ENCODE measurements at regions not wholly inside any gene's neighbourhood (a gene's known extent, or its start where the extent isn't known, plus 50 kb on each side); places are given as distances from the start of the nearest gene placed in this dataset.
A peak's percentile ranks its signal among the peaks of the same experiment; 100 is the strongest.

DNA sequence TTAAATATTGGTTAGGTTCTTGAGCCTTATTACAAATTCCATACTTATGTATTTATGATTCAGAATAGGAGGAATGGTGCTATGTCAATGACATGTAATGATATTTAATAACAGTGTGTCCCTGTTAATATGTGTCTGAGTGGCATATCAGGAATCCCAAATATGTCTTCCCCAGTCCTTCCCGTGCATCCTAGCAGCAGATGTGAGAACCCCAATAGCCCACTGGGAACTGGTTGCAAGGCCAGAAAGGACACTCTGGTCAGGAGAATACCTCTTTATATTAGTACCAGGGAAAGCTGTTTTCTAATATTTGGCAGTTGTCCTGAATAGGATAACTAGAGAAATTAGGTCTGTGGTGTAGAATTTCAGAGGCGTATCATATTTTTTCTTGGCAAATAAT lies 159.1 kb upstream of the PDE7B start:
- H3K4me3 ChIP-seq = no peak overlapping the region
- FAIRE-seq (no peak), DNase-seq (ENCODE audit: low read depth in 1 of 2, low spot score in 1 of 2) (no peak), ATAC-seq (no peak)
- peaks cover 10% of the 10 kb centered on the region; the same call in 2 of the 3 replicates for H3K4me1 ChIP-seq
- no peak overlapping the region for H3K27ac ChIP-seq
- no peak overlapping the region for H3K4me2 ChIP-seq
- ChIA-PET POLR2A (no interaction called here), CTCF (no interaction called here)
- WGBS (ENCODE audit: missing lambda C conversion rate) = 68% methylated on average over 2 of the region's 2 CpGs
- TF ChIP-seq NFE2L2 (conservative IDR thresholded peaks at IDR 0.05; ENCODE audit: low read length) = no peak
- TF ChIP-seq CHD2 (IDR thresholded peaks at IDR 0.05; ENCODE audit: low read length, partially characterized antibody) = no peak
- no peak for TF ChIP-seq HDAC2 (IDR thresholded peaks at IDR 0.05)
- TF ChIP-seq, protein P1, sequence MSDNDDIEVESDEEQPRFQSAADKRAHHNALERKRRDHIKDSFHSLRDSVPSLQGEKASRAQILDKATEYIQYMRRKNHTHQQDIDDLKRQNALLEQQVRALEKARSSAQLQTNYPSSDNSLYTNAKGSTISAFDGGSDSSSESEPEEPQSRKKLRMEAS (IDR thresholded peaks at IDR 0.05) = no peak
- TF ChIP-seq NPAS2 (CRISPR knock-in tag; IDR thresholded peaks at IDR 0.05; ENCODE audit: borderline replicate concordance) = no peak
- no peak for TF ChIP-seq PHF8 (IDR thresholded peaks at IDR 0.05; ENCODE audit: borderline replicate concordance, low read depth)
- TF ChIP-seq HOXA7 (CRISPR knock-in tag; IDR thresholded peaks at IDR 0.05) = no peak
- TF ChIP-seq, protein P2, sequence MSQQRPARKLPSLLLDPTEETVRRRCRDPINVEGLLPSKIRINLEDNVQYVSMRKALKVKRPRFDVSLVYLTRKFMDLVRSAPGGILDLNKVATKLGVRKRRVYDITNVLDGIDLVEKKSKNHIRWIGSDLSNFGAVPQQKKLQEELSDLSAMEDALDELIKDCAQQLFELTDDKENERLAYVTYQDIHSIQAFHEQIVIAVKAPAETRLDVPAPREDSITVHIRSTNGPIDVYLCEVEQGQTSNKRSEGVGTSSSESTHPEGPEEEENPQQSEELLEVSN (IDR thresholded peaks at IDR 0.05; ENCODE audit: borderline replicate concordance, low read depth) = no peak
- H3K9me3 ChIP-seq = no peaks in the 10 kb centered on the region

DNA sequence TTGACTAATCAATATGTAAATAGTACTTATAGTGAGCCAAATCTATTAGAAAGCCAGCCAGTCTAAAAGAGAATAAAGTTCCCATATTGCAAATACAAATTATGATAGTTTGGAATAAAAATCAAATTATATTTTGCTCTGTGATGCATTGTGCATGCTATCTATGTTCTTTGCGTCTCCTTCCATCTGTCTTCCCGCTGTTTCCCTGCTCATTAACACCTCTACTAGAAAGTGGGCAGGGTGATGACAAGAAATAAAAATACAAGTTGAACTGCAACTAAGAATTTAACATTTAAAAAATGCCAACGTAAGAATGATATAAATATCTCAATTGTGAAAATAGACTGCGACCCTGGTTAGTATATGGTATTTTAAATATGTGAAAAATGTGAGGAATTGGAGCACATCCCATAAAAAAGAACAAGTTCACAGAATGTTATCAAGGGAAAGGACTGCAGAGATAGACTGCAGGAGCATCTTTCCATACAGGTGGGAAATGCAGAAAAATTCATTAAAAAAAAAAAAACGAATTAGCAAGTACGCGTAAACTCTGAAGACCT lies 157.6 kb upstream of the PDE7B start:
- WGBS (ENCODE audit: missing lambda C conversion rate) = 68% methylated on average over 7 of the region's 7 CpGs
- FAIRE-seq = no peak
- peaks cover 10% of the 10 kb centered on the region; the same call in 2 of the 3 replicates for H3K4me1 ChIP-seq

DNA sequence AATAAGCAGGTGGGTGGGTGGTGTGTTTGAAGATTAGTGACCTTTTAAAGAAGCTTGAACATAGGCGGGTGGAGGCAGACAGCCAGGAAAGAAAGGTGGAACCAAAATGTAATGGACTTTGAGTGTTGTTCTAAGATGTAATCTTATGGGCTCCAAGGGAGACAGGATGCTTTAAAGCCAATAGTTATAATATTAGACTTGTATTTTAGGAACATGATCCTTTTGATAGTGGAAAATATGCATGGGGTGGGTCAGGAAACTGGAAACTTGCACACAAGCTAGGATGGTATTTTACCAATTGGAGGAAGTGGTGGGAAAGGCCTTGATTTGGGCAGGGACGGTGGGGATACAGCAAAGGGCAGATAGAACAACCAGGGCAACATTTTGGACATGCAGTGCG lies 151.8 kb upstream of the PDE7B start:
- no peak for ATAC-seq

More for the DNA sequence above, 157.6 kb upstream of the PDE7B start:
- TF ChIP-seq, protein P3, sequence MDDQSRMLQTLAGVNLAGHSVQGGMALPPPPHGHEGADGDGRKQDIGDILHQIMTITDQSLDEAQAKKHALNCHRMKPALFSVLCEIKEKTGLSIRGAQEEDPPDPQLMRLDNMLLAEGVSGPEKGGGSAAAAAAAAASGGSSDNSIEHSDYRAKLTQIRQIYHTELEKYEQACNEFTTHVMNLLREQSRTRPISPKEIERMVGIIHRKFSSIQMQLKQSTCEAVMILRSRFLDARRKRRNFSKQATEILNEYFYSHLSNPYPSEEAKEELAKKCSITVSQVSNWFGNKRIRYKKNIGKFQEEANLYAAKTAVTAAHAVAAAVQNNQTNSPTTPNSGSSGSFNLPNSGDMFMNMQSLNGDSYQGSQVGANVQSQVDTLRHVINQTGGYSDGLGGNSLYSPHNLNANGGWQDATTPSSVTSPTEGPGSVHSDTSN (IDR thresholded peaks at IDR 0.05) = no peak
- TF ChIP-seq, protein P4, sequence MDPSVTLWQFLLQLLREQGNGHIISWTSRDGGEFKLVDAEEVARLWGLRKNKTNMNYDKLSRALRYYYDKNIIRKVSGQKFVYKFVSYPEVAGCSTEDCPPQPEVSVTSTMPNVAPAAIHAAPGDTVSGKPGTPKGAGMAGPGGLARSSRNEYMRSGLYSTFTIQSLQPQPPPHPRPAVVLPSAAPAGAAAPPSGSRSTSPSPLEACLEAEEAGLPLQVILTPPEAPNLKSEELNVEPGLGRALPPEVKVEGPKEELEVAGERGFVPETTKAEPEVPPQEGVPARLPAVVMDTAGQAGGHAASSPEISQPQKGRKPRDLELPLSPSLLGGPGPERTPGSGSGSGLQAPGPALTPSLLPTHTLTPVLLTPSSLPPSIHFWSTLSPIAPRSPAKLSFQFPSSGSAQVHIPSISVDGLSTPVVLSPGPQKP (IDR thresholded peaks at IDR 0.05; ENCODE audit: low read depth, low read length) = no peak
- TF ChIP-seq, protein P5, sequence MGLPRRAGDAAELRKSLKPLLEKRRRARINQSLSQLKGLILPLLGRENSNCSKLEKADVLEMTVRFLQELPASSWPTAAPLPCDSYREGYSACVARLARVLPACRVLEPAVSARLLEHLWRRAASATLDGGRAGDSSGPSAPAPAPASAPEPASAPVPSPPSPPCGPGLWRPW (IDR thresholded peaks at IDR 0.05) = no peak
- no peak for TF ChIP-seq CBX2 (IDR thresholded peaks at IDR 0.05; ENCODE audit: borderline replicate concordance, low read depth)
- Histone ChIP-seq H3K4me3 (no peak overlapping the region), H3K9me3 (no peaks in the 10 kb centered on the region), H3K4me2 (peak overlapping the region; percentile 20; the same call in 1 of the 3 replicates), H3K27ac (no peak overlapping the region)
- ATAC-seq (no peak), DNase-seq (ENCODE audit: low read depth in 1 of 2, low spot score in 1 of 2) (no peak)
- CTCF ChIA-PET = interaction anchor here (0.6 kb wide), 1 partner anchor 75 kb away, joined by 4 read pairs; no protein-coding TSS in a partner anchor
- POLR2A ChIA-PET = no interaction called here

More for the DNA sequence above, 151.8 kb upstream of the PDE7B start:
- H3K9me3 ChIP-seq = no peaks in the 10 kb centered on the region
- CTCF ChIA-PET = no interaction called here
- H3K4me2 ChIP-seq = no peak overlapping the region
- H3K27ac ChIP-seq = no peak overlapping the region
- TF ChIP-seq HOXB13 (CRISPR knock-in tag; IDR thresholded peaks at IDR 0.05; ENCODE audit: low read depth) (no peak), GATA3 (IDR thresholded peaks at IDR 0.05; ENCODE audit: borderline replicate concordance) (no peak), CBX2 (IDR thresholded peaks at IDR 0.05; ENCODE audit: borderline replicate concordance, low read depth) (no peak), CHD2 (IDR thresholded peaks at IDR 0.05; ENCODE audit: low read length, partially characterized antibody) (no peak), RNF2 (IDR thresholded peaks at IDR 0.05; ENCODE audit: borderline replicate concordance, low read depth) (no peak), EHF (CRISPR knock-in tag; IDR thresholded peaks at IDR 0.05) (no peak), EHMT2 (IDR thresholded peaks at IDR 0.05; ENCODE audit: low read depth) (no peak)
- TF ChIP-seq, protein P6, sequence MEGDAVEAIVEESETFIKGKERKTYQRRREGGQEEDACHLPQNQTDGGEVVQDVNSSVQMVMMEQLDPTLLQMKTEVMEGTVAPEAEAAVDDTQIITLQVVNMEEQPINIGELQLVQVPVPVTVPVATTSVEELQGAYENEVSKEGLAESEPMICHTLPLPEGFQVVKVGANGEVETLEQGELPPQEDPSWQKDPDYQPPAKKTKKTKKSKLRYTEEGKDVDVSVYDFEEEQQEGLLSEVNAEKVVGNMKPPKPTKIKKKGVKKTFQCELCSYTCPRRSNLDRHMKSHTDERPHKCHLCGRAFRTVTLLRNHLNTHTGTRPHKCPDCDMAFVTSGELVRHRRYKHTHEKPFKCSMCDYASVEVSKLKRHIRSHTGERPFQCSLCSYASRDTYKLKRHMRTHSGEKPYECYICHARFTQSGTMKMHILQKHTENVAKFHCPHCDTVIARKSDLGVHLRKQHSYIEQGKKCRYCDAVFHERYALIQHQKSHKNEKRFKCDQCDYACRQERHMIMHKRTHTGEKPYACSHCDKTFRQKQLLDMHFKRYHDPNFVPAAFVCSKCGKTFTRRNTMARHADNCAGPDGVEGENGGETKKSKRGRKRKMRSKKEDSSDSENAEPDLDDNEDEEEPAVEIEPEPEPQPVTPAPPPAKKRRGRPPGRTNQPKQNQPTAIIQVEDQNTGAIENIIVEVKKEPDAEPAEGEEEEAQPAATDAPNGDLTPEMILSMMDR (IDR thresholded peaks at IDR 0.05) = no peak
- H3K4me3 ChIP-seq = no peak overlapping the region
- DNase-seq (ENCODE audit: low read depth in 1 of 2, low spot score in 1 of 2) = no peak
- H3K4me1 ChIP-seq = no peaks in the 10 kb centered on the region
- POLR2A ChIA-PET = no interaction called here
- no peak for FAIRE-seq
- 92% methylated on average over 3 of the region's 3 CpGs for WGBS (ENCODE audit: missing lambda C conversion rate)
